Heart left ventricle (tissue), 13 donors: ENCODE measurements at regions not wholly inside any gene's neighbourhood (a gene's known extent, or its start where the extent isn't known, plus 50 kb on each side); places are given as distances from the start of the nearest gene placed in this dataset.
A peak's percentile ranks its signal among the peaks of the same experiment; 100 is the strongest.

Experiments
- CTCF ChIP-seq, 12 donors: fragments of 200-600 bp; sonication (generic) in 4 of 12; IDR thresholded peaks; one replicate each; pipeline versions ENCODE4 v1.5.0 to v1.8.0; 2018 to 2022; ENCODE audit warnings: antibody characterized with exemption in 12 of 12, mild to moderate bottlenecking in 5 of 12
- POLR2A ChIP-seq, 2 donors: fragments of 450-650 bp; IDR thresholded peaks; one replicate each; pipeline ENCODE4 v1.6.1; 2017; ENCODE audit warnings: antibody characterized with exemption in 2 of 2, mild to moderate bottlenecking in 2 of 2, moderate library complexity in 2 of 2
- donor health status: ischemic (EF 13 %, LVEDD 7.1; RV severe dilation, severe dysfunction).
- donor health status: DM: no; HTN: yes; CAD: no.
- donor health status: DM: no; HTN: no; CAD: no.
- donor health status: ischemic (EF 25% LVEDD 6.9; RV normal size, moderate dysfunction).
- donor health status: ischemic (EF 25% LVEDD 5.7; RV mildly dilated, moderate dysfunction).
- donor health status: ischemic (EF 35%, LVEDD 5.7; RV mildly dilated, moderate dysfunction).
- donor health status: nonischemic (EF 11% LVEDD 7.7; RV severe dilation, severe dysfunction).
- donor health status: DM: yes; HTN: yes; CAD: no.
- donor health status: PGD.
- donor health status: ischemic (EF 29% LVEDD 5.4; RV normal size, mild dysfunction).
- donor health status: nonischemic (EF 23%, LVEDD 6.1; RV moderate dilation, normal function).

GRCh38 chr2:57516698-57517340 lies 529.8 kb upstream of the VRK2 start:
- peak; percentile 55 to 75 (median 64) for TF ChIP-seq CTCF (IDR thresholded peaks at IDR 0.05)
- TF ChIP-seq POLR2A (IDR thresholded peaks at IDR 0.05) = no peak
